ENCODE measurements at regions not wholly inside any gene's neighbourhood (a gene's known extent, or its start where the extent isn't known, plus 50 kb on each side); places are given as distances from the start of the nearest gene placed in this dataset.

GRCh38 chr13:50094615-50095293 is 79.5 kb downstream of the KCNRG start:
- H3K27me3 ChIP-seq (ENCODE audit: insufficient read depth, low read length, poor library complexity), result no peaks in the 10 kb centered on the region
- H2AFZ ChIP-seq (ENCODE audit: low read depth, low read length), result no peak overlapping the region
- DNase-seq (no peak), ATAC-seq (ENCODE audit: insufficient read depth, low read depth) (no peak)
- H4K20me1 ChIP-seq (ENCODE audit: insufficient read depth, low read length), result peaks cover 31% of the 10 kb centered on the region; the same call in 1 of the 2 replicates
- H3K9me3 ChIP-seq (ENCODE audit: insufficient read depth, low read length, severe bottlenecking), result peaks cover 17% of the 10 kb centered on the region
- H3K36me3 ChIP-seq (ENCODE audit: insufficient read depth, low read length), result peaks cover 36% of the 10 kb centered on the region
- no peak overlapping the region for H3K4me2 ChIP-seq (ENCODE audit: insufficient read depth, low read length)
- peaks cover 99% of the 10 kb centered on the region for H3K79me2 ChIP-seq (ENCODE audit: insufficient read depth, low read length)
- H3K27ac ChIP-seq (ENCODE audit: low read length), result no peak overlapping the region
- no peak overlapping the region for H3K9ac ChIP-seq (ENCODE audit: low read depth, low read length)
- H3K4me1 ChIP-seq (ENCODE audit: insufficient read depth, low read length), result peaks cover 16% of the 10 kb centered on the region
- TF ChIP-seq CTCF (IDR thresholded peaks at IDR 0.05; ENCODE audit: borderline replicate concordance, extremely low read depth, low read length, poor library complexity, severe bottlenecking) (no peak), EZH2 (IDR thresholded peaks at IDR 0.05; ENCODE audit: borderline replicate concordance, low read depth, low read length, severe bottlenecking) (no peak)
- H3K4me3 ChIP-seq (ENCODE audit: low read depth in 1 of 2, low read length in 2 of 2), result no peak overlapping the region

GRCh38 chr13:50098693-50099092 is 83.4 kb downstream of the KCNRG start:
- no peaks in the 10 kb centered on the region for H3K27me3 ChIP-seq (ENCODE audit: insufficient read depth, low read length, poor library complexity)
- DNase-seq (no peak), ATAC-seq (ENCODE audit: insufficient read depth, low read depth) (no peak)
- peaks cover 22% of the 10 kb centered on the region; the same call in 1 of the 2 replicates for H4K20me1 ChIP-seq (ENCODE audit: insufficient read depth, low read length)
- H3K36me3 ChIP-seq (ENCODE audit: insufficient read depth, low read length), result peaks cover 29% of the 10 kb centered on the region
- H3K9me3 ChIP-seq (ENCODE audit: insufficient read depth, low read length, severe bottlenecking), result peaks cover 17% of the 10 kb centered on the region
- H3K27ac ChIP-seq (ENCODE audit: low read length), result no peak overlapping the region
- no peak overlapping the region for H3K4me3 ChIP-seq (ENCODE audit: low read depth in 1 of 2, low read length in 2 of 2)
- H2AFZ ChIP-seq (ENCODE audit: low read depth, low read length), result no peak overlapping the region
- no peak overlapping the region for H3K9ac ChIP-seq (ENCODE audit: low read depth, low read length)
- no peak overlapping the region for H3K4me2 ChIP-seq (ENCODE audit: insufficient read depth, low read length)
- H3K79me2 ChIP-seq (ENCODE audit: insufficient read depth, low read length), result peaks cover 98% of the 10 kb centered on the region
- H3K4me1 ChIP-seq (ENCODE audit: insufficient read depth, low read length), result no peaks in the 10 kb centered on the region; the same call in 1 of the 2 replicates
- no peak for TF ChIP-seq EZH2 (IDR thresholded peaks at IDR 0.05; ENCODE audit: borderline replicate concordance, low read depth, low read length, severe bottlenecking)
- no peak for TF ChIP-seq CTCF (IDR thresholded peaks at IDR 0.05; ENCODE audit: borderline replicate concordance, extremely low read depth, low read length, poor library complexity, severe bottlenecking)

DNA sequence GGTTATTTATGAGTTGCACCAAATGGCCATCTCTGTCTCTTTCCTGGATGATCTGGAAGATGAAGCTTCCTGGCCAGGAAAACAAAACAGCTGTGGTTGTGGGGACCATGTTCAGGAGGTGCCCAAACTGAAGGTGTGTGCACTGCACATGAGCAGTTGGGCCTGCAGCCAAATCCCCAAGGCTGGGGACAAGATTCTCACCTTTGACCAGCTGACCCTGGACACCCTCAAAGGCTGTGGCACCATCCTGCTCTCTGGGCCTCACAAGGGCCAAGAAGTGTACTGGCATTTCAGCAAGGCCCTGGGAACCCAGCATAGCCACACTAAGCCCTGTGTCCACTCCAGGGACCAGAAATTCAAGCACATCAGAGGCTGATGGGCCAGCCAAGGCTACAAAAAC is 84.2 kb downstream of the KCNRG start:
- Histone ChIP-seq H3K27ac (ENCODE audit: low read length) (0 out of 2 replicates have a peak overlapping the region, but pooled peaks have one; percentile 3), H3K36me3 (ENCODE audit: insufficient read depth, low read length) (peaks cover 26% of the 10 kb centered on the region), H3K4me2 (ENCODE audit: insufficient read depth, low read length) (no peak overlapping the region), H3K4me3 (ENCODE audit: low read depth in 1 of 2, low read length in 2 of 2) (no peak overlapping the region), H3K79me2 (ENCODE audit: insufficient read depth, low read length) (peaks cover 100% of the 10 kb centered on the region), H3K4me1 (ENCODE audit: insufficient read depth, low read length) (no peaks in the 10 kb centered on the region; the same call in 1 of the 2 replicates), H3K27me3 (ENCODE audit: insufficient read depth, low read length, poor library complexity) (no peaks in the 10 kb centered on the region), H3K9me3 (ENCODE audit: insufficient read depth, low read length, severe bottlenecking) (peaks cover 17% of the 10 kb centered on the region), H2AFZ (ENCODE audit: low read depth, low read length) (no peak overlapping the region), H4K20me1 (ENCODE audit: insufficient read depth, low read length) (peaks cover 26% of the 10 kb centered on the region; the same call in 1 of the 2 replicates), H3K9ac (ENCODE audit: low read depth, low read length) (no peak overlapping the region)
- DNase-seq (no peak), ATAC-seq (ENCODE audit: insufficient read depth, low read depth) (no peak)
- TF ChIP-seq EZH2 (IDR thresholded peaks at IDR 0.05; ENCODE audit: borderline replicate concordance, low read depth, low read length, severe bottlenecking) (no peak), CTCF (IDR thresholded peaks at IDR 0.05; ENCODE audit: borderline replicate concordance, extremely low read depth, low read length, poor library complexity, severe bottlenecking) (no peak)
